ENCODE measurements at regions not wholly inside any gene's neighbourhood (a gene's known extent, or its start where the extent isn't known, plus 50 kb on each side); places are given as distances from the start of the nearest gene placed in this dataset.

DNA sequence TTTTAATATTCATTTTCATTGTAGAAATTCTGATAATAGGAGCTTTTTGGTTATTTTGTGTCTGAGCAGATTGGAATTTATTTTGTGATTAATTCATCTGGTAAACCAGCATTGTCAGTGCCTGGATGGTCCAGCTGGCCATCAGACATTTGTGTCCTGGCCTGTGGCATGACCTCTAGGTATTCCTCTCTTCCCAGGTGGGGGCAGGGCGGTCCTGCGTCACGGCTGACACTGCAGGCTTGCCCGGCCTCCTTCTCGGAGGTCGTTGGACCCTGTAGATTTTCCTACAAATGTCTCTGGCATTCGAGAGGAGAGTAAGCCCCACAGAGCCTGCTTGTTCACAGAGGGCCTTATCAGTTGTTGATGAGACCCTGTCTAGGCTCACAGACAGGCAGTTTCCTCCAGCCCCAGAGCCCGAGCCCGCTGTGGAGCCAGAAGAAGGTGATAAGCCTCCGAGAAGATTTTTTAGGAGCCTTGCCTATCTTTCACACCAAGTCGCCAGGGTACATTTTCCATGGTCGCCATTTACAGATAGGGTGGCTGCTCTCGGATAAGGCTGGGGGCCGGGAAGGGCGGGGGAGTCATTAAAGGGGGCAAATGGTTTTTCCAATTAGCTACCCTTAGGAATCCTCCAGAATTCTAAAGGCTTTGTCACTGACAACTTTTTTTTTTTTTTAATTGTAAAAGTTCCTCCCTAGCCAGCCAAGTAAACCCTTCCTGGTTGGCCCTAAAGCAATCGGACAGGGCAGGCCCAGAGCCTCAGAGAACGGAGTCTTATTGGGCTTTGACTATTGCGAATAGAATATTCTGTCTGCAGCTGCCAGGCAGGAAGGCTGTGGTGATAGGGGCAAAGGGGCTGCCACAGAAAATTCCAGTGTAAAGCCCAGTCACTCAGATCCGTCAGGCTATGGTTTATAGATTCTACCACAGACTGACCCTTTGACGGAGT, 78.1 kb upstream of the TBX20 start:
- DNase-seq: no peak

DNA sequence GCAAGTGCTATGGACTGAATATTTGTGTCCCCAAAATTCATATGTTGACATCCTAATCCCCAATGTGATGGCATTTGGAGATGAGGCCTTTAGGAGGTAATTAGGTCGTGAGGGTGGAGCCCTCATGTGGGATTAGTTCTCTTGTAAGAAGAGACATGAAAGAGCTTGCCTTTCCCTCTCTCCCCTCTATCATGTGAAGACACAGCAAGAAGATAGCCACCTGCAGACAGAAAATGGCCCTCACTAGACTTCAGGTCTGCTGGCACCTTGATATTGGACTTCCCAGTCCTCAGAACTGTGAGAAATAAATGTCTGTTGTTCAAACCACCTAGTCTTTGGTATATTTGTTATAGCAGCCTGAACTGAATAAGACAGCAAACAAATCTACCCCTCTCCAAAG, 75.1 kb upstream of the TBX20 start:
- no peak for DNase-seq

DNA sequence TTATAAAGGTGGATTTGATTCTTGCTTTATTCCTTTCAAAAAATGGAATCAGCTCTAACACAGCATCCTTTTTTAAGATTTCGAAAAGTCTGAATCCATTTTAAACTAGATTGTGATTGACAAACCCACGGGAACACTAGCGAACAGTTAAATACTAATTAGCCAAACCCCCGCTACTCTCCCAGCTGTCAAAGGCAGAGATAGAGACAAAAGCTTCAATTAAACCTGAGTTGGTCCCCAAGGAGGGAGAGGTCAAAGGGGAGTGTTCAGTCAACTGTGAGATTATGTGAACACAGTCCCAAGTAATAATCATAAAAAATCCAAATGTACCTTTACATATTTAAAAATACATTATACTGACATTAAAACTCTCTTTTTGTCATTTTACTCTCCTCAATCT, 65.7 kb upstream of the TBX20 start:
- no peak for DNase-seq

DNA sequence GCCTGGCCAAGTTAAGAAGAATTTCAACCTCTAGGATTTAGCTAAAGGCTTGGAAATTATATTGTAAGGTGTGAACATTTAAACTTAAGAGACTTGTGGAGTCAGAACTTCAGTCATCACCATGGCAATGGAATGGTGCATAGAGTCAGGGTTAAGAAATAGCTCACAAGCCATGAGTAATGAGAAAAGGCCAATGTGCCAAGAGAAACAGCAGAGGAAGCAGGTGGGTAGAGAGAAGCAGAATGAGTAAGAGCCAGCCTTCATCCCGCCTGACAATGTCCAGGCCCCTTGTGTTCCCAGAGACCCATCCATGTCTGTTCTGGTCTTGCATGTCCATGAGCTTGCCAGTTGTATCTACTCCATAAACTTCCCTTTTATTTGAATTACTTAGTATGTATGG, 62.6 kb upstream of the TBX20 start:
- no peak for DNase-seq

DNA sequence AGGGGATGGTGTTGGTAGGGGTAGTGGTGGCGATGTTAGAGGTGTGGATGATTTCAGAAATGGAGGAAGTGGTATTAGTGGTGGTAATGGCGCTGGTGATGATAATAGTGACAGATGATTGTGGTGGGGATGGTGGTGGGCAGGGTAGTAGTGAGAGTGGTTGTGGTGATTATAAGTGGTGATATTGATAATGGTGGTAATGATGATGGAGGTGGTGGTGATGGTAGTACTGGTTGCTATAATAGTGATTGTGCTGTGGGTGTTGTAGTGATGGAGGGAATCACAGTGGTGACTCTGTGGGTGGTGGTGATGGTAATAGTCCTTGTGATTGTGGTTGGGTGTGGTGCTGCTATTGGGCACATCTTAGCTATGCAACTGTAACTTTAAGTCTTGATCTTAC, 61.6 kb upstream of the TBX20 start:
- no peak for DNase-seq

DNA sequence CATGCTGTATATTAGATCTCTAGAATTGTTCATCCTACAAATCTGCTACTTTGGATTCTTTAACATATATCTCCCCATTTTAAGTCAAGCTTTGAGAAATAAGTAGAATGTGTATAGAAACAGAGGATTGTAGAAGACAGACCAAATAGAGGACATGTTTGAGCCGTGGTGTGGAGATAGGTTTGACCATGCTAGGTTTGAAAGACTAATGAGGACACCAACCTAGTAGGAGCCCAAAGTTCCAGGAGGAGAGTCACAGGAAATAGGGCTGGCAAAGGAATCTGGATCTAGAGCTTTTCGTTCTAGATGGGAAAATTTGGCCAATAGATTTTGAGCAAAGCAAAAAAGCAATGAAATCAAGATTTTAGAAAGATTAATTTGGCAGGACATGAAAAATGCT, 60.5 kb upstream of the TBX20 start:
- no peak for DNase-seq

DNA sequence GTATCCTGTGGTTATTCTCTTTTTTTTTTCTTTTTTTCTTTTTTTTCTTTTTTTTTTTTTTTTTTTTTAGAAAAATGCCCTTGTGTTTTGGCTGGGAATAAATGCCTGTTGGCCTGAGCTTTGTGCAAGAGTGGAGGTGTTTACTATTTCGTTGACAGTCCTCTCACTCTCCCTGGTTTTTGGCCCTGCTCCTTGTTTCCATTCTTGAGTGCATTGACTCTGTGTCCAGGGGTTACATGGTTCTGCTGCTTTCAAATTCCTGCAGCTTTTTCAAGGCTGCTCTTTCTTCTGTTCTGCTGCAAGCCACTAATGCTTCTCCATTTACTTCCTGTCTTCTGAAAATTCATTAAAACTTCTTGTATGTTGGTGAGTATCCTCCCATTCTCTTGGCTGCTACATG, 59.7 kb upstream of the TBX20 start:
- no peak for DNase-seq

All from RPMI8226 (cell line).